Prostate gland (tissue), 2 donors: ENCODE measurements at regions not wholly inside any gene's neighbourhood (a gene's known extent, or its start where the extent isn't known, plus 50 kb on each side); places are given as distances from the start of the nearest gene placed in this dataset.

Experiments
- DNase-seq: peaks from one replicate; pipeline ENCODE4 v3.0.0-alpha.2; 2019; ENCODE audit warnings: low spot score
- H3K27ac ChIP-seq, 2 donors: fragments of 200-600 bp; sonication (generic); 2 replicates each; pipeline ENCODE4 v1.5.1; 2017 to 2019
- H3K27me3 ChIP-seq: fragments of 200-600 bp; sonication (generic); replicated peaks from 2 replicates; pipeline ENCODE4 v1.5.1; 2019; ENCODE audit not compliant: insufficient read depth
- H3K36me3 ChIP-seq, 2 donors: fragments of 200-600 bp; sonication (generic); 1 replicate in 1 of 2; 2 replicates in 1 of 2; pipeline versions ENCODE4 v1.5.1 to v1.8.1; 2017 to 2019
- H3K4me1 ChIP-seq: fragments of 200-600 bp; sonication (generic); replicated peaks from 2 replicates; pipeline ENCODE4 v1.5.1; 2019
- H3K4me3 ChIP-seq, 2 donors: fragments of 200-600 bp; sonication (generic); 2 replicates each; pipeline ENCODE4 v1.5.1; 2017 to 2019
- H3K9me3 ChIP-seq: fragments of 200-600 bp; sonication (generic); 2 replicates; pipeline ENCODE4 v1.5.1; 2017
- POLR2A ChIP-seq: fragments of 450-650 bp; IDR thresholded peaks from one replicate; pipeline ENCODE4 v1.6.1; 2016; ENCODE audit warnings: antibody characterized with exemption, mild to moderate bottlenecking
- POLR2AphosphoS5 ChIP-seq: sonication (generic); formaldehyde crosslinking; IDR thresholded peaks from one replicate; pipeline ENCODE4 v1.6.1; 2017; ENCODE audit warnings: antibody characterized with exemption
- WGBS: methylation state at CpG from one replicate; pipeline ENCODE4 v1.1.5; 2018; 5-methylcytosine and 5-hydroxymethylcytosine counted together
- intact Hi-C: fragments of 100-400 bp; cut with DNase I; formaldehyde crosslinking; loops from one replicate; pipeline ENCODE4 v1.14.2; 2022
- TF ChIP-seq, protein P1 (sequence below), 4 experiments: fragments of 200-600 bp in 2 of 4; fragments of 450-650 bp in 2 of 4; sonication (generic) in 2 of 4; IDR thresholded peaks; 1 replicate in 3 of 4; 2 replicates in 1 of 4; pipeline ENCODE4 v1.5.1; 2016 to 2019; ENCODE audit warnings: antibody characterized with exemption in 4 of 4, mild to moderate bottlenecking in 2 of 4, moderate library complexity in 2 of 4

DNA sequence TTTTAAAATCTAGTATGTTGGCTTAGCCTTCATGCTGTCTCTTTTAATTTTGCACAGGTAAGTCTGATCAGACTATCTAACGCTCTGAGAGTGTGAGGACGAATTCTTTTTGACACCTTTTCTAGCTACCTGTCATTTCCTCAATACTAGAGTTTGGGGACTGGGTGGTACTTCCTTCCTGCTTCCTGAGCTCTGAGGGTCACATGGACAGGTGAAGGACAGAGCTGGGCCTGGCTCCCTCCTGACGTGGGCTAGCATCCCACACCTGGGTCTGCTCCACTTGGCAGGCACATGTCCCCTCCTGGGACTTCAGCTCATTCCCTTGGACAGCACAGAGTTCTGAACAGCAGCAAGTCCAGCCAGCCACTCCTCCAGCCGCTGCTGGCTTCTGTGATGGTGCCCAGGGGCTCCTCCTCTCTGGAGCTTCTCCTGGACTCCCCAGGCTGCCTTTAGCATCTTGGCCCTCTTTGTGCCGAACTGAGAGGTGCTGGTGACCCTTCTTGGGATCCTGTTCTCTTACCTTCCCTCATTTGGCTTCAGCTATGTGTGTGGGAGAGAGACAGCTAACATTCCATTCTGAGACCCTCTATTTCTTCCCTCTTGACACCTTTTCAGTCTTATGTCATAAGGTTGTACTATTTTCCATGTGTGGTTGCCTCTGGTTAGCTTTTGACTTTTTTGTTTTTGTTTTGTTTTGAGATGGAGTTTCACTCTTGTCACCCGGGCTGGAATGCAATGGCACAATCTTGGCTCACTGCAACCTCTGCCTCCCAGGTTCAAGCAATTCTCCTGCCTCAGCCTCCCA, 106.9 kb downstream of the B3GNT2 start:
- no peak overlapping the region for H3K27ac ChIP-seq
- H3K36me3 ChIP-seq = no peaks in the 10 kb centered on the region
- H3K4me3 ChIP-seq = no peak overlapping the region
- DNase-seq = no peak
- WGBS = 78% methylated on average over 6 of the region's 6 CpGs
- H3K4me1 ChIP-seq = peaks cover 15% of the 10 kb centered on the region
- intact Hi-C loops = no loop called here
- TF ChIP-seq, protein P1, sequence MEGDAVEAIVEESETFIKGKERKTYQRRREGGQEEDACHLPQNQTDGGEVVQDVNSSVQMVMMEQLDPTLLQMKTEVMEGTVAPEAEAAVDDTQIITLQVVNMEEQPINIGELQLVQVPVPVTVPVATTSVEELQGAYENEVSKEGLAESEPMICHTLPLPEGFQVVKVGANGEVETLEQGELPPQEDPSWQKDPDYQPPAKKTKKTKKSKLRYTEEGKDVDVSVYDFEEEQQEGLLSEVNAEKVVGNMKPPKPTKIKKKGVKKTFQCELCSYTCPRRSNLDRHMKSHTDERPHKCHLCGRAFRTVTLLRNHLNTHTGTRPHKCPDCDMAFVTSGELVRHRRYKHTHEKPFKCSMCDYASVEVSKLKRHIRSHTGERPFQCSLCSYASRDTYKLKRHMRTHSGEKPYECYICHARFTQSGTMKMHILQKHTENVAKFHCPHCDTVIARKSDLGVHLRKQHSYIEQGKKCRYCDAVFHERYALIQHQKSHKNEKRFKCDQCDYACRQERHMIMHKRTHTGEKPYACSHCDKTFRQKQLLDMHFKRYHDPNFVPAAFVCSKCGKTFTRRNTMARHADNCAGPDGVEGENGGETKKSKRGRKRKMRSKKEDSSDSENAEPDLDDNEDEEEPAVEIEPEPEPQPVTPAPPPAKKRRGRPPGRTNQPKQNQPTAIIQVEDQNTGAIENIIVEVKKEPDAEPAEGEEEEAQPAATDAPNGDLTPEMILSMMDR (IDR thresholded peaks at IDR 0.05) = no peak
- H3K9me3 ChIP-seq = no peaks in the 10 kb centered on the region
- H3K27me3 ChIP-seq = no peaks in the 10 kb centered on the region

DNA sequence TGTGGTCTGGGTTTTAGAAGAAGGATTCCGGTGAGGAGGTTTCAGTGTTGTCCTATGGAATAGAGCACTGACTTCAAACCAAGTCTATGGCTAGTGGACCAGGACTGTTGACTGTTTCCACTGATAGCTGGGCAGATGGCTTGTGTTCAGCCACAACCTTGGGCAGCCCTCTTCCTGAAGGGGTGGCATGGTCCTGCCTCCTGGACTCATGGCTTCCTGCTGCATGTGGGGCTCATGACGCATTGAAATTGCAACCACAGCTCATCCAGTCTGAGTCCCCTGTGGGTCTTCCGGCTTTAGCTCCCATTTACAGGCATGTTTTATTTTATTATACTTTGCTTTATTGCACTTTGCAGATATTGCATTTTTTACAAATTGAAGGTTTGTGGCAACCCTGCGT, 105.0 kb downstream of the B3GNT2 start:
- Histone ChIP-seq H3K36me3 (no peaks in the 10 kb centered on the region), H3K27ac (no peak overlapping the region), H3K4me3 (no peak overlapping the region), H3K9me3 (no peaks in the 10 kb centered on the region), H3K4me1 (peaks cover 9% of the 10 kb centered on the region), H3K27me3 (no peaks in the 10 kb centered on the region)
- TF ChIP-seq POLR2A = no peak
- TF ChIP-seq POLR2AphosphoS5 = no peak
- TF ChIP-seq, protein P1 (IDR thresholded peaks at IDR 0.05) = no peak
- DNase-seq = no peak
- WGBS = 80% methylated on average over 4 of the region's 4 CpGs
- intact Hi-C loops = no loop called here

DNA sequence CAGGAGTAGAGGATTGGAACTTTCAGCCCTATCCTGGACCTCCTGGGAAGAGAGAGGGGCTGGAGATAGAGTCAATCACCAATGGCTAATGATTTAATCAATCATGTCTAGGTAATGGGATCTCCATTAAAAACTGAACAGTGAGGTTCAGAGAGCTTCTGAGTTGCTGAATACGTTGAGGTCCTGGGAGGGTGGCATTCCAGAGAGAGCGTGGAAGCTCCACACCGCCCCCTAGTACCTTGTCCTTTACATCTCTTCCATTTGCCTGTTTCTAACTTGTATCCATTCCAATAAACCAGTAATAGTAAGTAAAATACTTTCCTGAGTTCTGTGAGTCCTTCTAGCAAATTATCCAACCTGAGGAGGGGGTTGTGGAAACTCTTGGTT, 101.7 kb downstream of the B3GNT2 start:
- 78% methylated on average over 3 of the region's 3 CpGs for WGBS
- intact Hi-C loops = no loop called here
- Histone ChIP-seq H3K4me3 (no peak overlapping the region), H3K27me3 (no peaks in the 10 kb centered on the region), H3K4me1 (peaks cover 13% of the 10 kb centered on the region), H3K9me3 (no peaks in the 10 kb centered on the region), H3K27ac (no peak overlapping the region), H3K36me3 (no peaks in the 10 kb centered on the region)
- no peak for DNase-seq
- TF ChIP-seq POLR2AphosphoS5 = no peak

DNA sequence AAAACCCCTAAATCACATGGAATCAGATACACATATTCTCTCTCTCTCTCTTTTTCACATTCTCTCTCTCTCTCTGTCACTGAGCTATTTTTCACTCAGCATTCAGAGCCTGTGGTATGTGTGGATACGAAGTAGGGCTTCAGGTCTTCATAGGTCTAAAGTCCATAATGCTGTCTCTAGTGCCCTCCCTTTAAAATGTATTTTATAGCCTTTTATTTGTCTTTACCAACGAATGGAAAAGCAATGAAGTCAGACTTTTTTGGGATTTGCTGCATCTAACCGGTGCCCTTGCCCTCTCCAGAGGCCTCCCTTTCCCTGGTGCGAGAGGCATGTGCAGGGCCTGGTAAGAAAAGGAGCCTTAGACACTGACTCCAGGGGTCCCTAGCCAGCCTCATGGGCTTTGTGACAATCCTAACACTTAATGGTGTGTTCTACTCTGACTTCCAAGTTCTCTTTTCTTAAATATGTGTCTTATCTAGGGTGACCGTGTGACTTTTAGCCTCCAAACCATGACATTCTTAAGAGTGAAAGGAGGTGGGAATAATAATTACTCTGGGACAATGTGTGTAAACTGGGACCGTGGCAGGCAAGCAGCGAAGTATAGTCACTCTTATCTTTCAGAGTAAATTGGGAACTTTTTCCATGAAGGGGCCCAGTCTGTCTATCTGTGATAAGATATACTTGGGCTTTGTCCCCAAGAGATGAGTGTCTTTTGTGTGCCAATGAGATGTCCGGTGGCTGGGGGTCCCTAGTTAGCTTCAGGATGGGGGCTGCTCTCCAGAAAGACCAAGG, 101.1 kb downstream of the B3GNT2 start:
- no peaks in the 10 kb centered on the region for H3K36me3 ChIP-seq
- H3K9me3 ChIP-seq = no peaks in the 10 kb centered on the region
- TF ChIP-seq POLR2AphosphoS5 (no peak), POLR2A (no peak)
- TF ChIP-seq, protein P1 (IDR thresholded peaks at IDR 0.05) = no peak
- H3K4me1 ChIP-seq = peaks cover 13% of the 10 kb centered on the region
- no peak overlapping the region for H3K27ac ChIP-seq
- no peak overlapping the region for H3K4me3 ChIP-seq
- intact Hi-C loops = no loop called here
- DNase-seq = no peak
- 91% methylated on average over 8 of the region's 8 CpGs for WGBS
- H3K27me3 ChIP-seq = no peaks in the 10 kb centered on the region

DNA sequence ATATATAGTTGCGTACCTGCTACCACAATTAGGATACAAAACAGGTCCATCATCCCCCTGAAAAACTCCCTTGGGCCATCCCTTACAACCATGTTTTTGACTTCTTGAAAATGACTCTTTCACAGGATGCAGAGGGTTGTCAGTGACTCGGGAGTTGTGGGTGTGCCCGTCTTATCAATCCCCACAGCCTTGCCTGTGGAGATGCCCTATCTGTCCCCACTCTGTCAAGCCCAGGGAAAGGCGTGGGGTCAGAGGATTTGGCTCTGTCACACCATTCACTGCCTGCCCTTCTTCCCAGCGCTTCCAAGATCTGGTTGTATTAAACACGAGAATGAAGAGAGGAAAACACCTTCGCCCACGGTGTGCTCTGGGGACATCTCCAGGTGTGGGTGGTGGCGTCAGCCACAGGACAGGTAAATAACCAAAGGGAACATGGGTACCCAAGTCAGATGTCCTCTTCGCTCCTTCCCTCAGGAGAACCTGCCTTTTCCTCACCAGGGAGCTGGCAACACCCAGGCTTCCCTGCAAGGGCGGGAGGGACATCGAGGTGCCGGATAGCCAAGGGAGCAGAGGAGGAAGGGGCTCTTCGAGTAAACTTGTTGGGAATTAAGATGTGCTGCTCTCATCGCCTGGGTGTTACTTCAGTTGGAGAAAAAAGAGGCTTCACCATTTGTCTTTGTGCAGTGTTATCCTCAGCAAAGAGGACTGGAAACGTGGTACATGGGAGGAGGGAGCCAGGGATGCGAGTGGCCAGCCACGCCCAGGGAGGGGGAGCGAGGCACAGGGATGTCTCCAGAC, 100.3 kb downstream of the B3GNT2 start:
- H3K36me3 ChIP-seq = no peaks in the 10 kb centered on the region
- DNase-seq = no peak
- H3K9me3 ChIP-seq = no peaks in the 10 kb centered on the region
- intact Hi-C loops = no loop called here
- H3K27me3 ChIP-seq = no peaks in the 10 kb centered on the region
- peaks cover 13% of the 10 kb centered on the region for H3K4me1 ChIP-seq
- H3K4me3 ChIP-seq = no peak overlapping the region
- 91% methylated on average over 19 of the region's 19 CpGs for WGBS
- H3K27ac ChIP-seq = no peak overlapping the region
- TF ChIP-seq POLR2A (no peak), POLR2AphosphoS5 (no peak)
- TF ChIP-seq, protein P1 (IDR thresholded peaks at IDR 0.05) = no peak
